DMS153 treated with DMSO at 0.1 percent for 48 hours (cell line): ENCODE measurements at regions not wholly inside any gene's neighbourhood (a gene's known extent, or its start where the extent isn't known, plus 50 kb on each side); places are given as distances from the start of the nearest gene placed in this dataset.

Source experiments
- DNase-seq: peaks from one replicate; lab custom pipeline; 2025; ENCODE audit not compliant: unreplicated experiment; lab: John Stamatoyannopoulos, UW

DNA sequence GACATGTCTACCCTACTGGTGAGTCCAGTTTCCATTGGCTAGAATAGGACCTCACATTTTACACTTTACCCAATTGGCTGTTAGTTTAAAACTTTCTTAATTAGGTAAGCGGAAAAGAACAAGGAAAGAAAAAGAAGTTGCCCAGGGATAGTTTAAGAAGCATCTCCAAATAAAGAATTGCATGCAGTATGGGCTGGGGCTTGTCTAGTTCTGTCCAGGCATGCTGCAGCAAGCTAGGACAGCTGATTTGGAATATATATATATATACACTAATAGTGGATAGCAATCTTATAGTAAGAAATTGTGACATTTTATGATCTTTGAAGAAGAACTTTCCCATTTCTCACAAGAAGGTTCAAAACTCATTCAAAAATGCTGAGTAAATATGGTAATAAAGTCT is 90.0 kb upstream of the ERBB4 start:
- no peak for DNase-seq

DNA sequence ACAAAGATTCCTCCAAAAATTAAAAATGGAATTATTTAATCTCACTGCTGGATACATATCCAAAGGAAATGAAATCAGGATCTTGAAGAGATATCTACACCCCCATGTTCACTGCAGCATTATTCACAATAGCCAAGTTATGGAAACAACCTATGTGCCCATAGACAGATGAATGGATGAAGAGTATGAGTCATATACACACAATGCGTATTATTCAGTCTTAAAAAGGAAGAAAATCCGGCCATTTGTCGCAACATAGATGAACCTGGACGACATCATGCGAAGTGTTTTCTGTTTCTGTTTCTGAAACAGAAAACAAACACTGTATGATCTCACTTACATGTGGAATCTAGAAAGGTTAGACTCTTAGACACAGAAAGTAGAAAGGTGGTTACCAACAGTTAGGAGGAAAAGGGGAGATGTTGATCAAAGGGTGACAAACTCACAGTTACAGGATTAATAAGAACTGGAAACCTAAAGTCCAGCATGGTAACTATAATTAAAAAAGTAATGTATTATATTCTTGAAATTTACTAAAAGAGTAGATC is 87.8 kb upstream of the ERBB4 start:
- DNase-seq, result no peak

DNA sequence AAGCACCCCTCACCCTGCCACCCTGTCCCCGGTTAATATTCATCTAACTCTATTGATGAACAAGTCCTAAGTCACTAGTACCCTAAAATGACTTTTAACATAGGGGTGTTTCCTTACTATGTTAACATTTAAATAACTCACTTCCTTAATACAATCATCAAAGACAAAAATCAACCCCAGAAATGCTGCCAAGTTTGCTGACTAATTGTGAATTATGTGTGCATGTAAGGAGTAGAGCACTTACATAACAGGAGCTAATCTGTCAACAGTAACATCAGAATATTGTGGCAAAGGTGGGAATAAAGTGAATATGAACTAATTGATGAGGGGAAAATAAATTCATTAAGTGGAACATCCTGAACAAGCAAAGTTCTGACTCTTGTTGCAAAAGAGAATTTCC is 81.4 kb upstream of the ERBB4 start:
- no peak for DNase-seq

DNA sequence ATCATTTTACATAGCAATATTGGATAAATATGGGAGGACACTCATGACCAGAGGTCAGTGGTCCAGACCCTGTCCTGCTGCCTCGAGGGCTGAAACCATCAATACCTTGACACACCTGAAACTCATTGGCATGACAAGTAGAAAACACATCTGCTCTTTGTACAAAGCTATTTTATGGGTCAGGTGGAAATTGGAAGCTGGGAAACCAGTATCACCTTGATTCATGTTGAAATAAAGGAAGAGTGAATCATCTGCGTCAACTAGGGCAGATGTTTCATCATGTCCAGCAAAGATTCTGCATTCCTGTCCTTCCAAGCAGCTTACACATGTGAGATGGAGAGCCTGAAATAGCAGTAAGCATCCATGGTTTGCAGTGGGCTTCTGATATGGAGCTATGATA is 80.0 kb upstream of the ERBB4 start:
- no peak for DNase-seq

DNA sequence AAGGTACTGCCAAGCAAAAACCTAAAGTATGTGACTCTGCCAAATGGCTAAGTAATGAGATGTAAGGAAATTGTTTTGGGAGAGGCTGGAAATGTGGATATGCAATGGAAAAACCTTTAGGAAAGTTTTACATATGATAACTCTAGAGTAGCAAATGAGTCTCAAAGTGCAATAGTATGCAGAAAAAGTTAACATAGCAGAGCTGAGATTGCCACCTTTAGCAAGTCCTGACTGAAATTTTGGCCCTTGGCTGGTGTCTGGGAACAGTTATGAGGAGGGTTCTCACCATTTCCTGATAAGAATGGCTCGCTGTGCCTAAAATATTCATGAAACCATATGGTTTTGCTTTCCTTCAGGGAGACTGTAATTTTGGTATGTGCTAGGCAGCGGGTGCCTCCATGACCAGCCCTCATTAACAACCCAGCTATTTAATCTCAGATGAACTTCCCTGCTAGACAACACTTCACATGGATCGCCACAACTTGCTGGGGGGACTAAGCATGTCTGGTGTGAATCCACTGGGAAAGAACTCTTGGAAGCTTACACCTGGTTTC is 72.3 kb upstream of the ERBB4 start:
- no peak for DNase-seq

DNA sequence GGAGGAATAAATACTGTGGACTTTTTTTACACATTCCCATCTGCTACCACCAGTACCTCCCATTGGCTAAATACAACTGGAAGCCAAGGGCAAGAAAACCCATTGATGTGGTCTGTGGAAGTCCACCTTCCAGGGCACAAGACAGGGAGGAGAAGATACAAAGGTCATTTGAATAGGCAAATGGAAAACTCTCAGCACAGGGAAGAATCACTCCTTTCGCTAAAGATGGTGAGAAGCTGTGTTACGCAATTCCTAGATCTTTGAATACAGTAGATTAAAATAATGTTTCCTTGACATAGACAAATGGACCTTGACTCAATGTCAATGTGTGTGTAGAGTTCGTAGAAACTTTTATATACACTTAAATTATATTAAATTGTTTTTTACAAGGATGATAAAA is 70.9 kb upstream of the ERBB4 start:
- no peak for DNase-seq

DNA sequence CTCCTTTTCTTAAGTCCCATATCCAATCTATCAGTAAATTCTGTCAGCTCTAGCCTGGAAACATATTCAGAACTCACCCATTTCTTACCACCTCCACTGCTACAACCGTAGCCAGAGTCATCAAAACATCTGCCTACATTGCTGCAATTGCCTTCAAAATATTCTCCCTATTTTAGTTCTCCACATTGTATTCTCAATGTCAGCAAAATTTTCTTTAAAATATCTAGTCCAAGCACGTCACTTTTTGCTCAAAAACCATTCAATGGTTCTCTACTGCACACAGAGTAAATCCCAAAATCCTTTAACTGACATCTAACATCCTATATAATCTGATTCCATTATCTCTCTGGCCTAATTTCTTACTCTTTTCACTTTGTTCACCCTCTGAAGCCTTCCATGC is 68.5 kb upstream of the ERBB4 start:
- DNase-seq, result no peak

DNA sequence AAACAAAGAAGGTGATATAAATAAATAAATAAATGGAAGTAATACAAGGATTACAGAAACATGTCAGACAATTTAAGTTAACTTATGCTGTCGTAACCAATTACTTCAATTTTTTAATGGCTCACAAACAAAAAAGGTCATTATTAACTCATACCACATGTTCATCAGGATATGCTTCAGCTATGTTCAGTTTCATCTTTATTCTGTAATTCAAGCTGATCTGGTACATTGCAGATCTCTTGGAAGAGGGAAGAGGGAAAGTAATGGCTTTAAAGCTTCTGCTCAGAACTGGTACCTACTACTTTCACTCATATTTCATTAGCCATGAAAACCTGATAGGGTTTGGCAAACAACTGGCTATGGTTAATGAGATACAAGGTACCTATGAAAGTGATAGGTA is 67.6 kb upstream of the ERBB4 start:
- DNase-seq, result no peak

DNA sequence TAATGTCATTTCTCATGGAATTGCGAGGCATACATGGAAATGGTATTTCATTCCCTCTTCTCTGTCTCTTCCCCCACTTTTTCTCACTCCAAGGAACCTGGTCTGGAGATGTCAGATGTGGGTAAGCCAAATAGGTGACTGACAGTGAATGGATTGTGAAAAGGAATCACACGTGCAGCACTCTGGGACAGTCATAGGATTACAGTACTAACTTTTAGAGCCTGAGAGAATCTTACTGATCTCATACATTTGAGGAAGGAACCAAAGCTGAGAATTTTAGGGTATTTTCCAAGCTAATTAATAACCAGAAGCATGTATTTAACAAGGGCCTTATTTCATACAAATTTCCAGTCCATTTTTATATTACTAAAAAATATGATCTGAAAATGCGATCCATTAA is 58.1 kb upstream of the ERBB4 start:
- no peak for DNase-seq

DNA sequence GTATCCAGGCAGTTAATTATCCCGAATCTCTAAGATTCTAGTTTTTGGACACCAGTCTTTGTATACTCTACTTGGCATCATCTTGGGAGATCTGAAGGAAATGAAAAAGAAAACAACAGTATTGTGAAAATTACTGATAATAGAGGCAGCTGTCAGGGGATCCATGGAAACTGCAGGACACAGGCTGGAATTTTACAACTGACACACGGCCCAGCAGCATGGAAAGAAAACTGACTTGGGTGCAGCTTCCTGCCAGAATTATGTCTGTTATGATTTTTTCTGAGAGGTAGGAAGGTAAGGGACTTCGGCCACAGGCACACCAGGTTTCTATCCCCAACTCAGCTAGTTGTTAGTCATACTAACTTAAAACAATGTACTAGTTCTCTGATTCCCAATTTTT is 57.7 kb upstream of the ERBB4 start:
- no peak for DNase-seq

DNA sequence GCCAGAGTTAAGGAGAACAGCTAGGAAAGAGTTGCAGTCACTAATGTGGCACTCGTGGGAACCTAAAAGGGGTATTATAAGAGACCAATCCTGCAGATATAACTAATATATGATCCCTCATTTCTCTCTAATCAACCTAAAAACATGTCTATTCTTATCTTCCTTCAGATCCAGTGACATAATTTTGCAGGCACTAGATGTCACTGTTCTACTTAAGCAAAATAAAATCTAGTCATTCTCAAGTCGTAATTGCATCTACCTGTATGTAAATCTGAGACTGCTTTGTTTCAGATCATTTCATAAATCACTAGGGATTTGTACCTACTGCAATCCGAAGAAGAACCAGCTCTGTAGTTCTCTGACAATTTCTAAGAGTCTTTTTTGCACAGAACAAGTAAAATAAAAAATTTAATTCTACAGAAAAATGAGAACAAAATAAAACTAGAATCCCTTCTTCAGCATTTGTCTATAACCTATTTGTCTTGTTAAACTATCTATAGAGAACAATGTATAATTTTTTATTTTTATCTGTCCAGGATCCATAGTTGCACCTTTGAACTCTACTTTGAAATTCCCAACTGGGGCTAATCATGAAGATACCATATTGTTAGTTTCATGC is 56.5 kb upstream of the ERBB4 start:
- no peak for DNase-seq

DNA sequence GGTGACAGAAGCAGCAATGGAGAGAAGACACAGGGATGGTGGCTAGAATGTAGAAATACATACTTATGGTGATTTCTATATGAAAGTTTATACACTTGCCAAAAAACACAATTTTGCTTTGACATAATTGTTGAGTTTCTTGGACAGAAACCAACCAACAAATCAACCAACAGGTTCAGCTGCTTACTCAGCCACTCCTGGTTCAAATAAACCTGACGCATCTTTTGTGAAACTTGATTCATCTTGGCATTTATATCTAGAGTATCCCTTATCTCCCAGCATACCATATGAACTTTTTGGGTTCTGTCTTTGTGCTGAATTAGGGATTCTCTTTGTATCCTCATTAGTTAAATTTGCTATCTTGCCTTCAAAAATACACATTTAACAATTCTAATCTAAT is 54.1 kb upstream of the ERBB4 start:
- no peak for DNase-seq
